OCI-LY1 (cell line): ENCODE measurements at regions not wholly inside any gene's neighbourhood (a gene's known extent, or its start where the extent isn't known, plus 50 kb on each side); places are given as distances from the start of the nearest gene placed in this dataset.

Experiments used
- H2AFZ ChIP-seq: fragments of 200-600 bp; sonication (generic), shearing (Covaris generic); 2 replicates; pipeline ENCODE4 v1.6.0; 2014; ENCODE audit warnings: antibody characterized with exemption, mild to moderate bottlenecking, low read length
- H3F3A ChIP-seq: fragments of 200-600 bp; sonication (generic), shearing (Covaris generic); 2 replicates; pipeline ENCODE4 v1.6.0; 2014; ENCODE audit warnings: mild to moderate bottlenecking, antibody characterized with exemption, low read length, moderate library complexity; ENCODE audit not compliant: insufficient read depth
- H3K27ac ChIP-seq: fragments of 200-600 bp; sonication (generic); 2 replicates; pipeline ENCODE4 v1.5.1; 2014; ENCODE audit warnings: low read length, mixed run types, mild to moderate bottlenecking, low read depth; ENCODE audit not compliant: poor library complexity, severe bottlenecking
- H3K27me3 ChIP-seq: fragments of 200-600 bp; sonication (generic); 2 replicates; pipeline ENCODE4 v1.6.0; 2014; ENCODE audit warnings: antibody characterized with exemption, mild to moderate bottlenecking, low read length, moderate library complexity; ENCODE audit not compliant: insufficient read depth
- H3K36me3 ChIP-seq: fragments of 200-600 bp; sonication (generic); 2 replicates; pipeline ENCODE4 v1.6.1; 2014; ENCODE audit warnings: mild to moderate bottlenecking, antibody characterized with exemption, low read length, moderate library complexity, mixed read lengths; ENCODE audit not compliant: insufficient read depth
- H3K4me1 ChIP-seq: fragments of 200-600 bp; sonication (generic); 2 replicates; pipeline ENCODE4 v1.5.1; 2014; ENCODE audit warnings: mild to moderate bottlenecking, low read length, moderate library complexity; ENCODE audit not compliant: insufficient read depth, severe bottlenecking
- H3K4me2 ChIP-seq: fragments of 200-600 bp; sonication (generic), shearing (Covaris generic); 2 replicates; pipeline ENCODE4 v1.6.1; 2014; ENCODE audit warnings: low read length
- H3K4me3 ChIP-seq: fragments of 200-600 bp; sonication (generic); 2 replicates; pipeline ENCODE4 v1.5.1; 2014; ENCODE audit warnings: low read length, low read depth, mild to moderate bottlenecking, mixed read lengths; ENCODE audit not compliant: poor library complexity, severe bottlenecking
- H3K79me2 ChIP-seq: fragments of 200-600 bp; shearing (Covaris generic); 2 replicates; pipeline ENCODE4 v1.6.1; 2016; ENCODE audit warnings: mixed run types, low read length, mixed read lengths; ENCODE audit not compliant: insufficient read depth
- H3K9ac ChIP-seq: fragments of 200-600 bp; sonication (generic), shearing (Covaris generic); 2 replicates; pipeline ENCODE4 v1.6.1; 2014; ENCODE audit warnings: mild to moderate bottlenecking, low read length, mixed read lengths
- H3K9me2 ChIP-seq: fragments of 200-600 bp; sonication (generic), shearing (Covaris generic); 2 replicates; pipeline ENCODE4 v1.6.1; 2014; ENCODE audit warnings: low read depth, mild to moderate bottlenecking, low read length, mixed read lengths
- H3K9me3 ChIP-seq: fragments of 200-600 bp; shearing (Covaris generic); 2 replicates; pipeline ENCODE4 v1.6.1; 2014; ENCODE audit warnings: low read length, mixed read lengths
- H4K20me1 ChIP-seq: fragments of 200-600 bp; sonication (generic), shearing (Covaris generic); 2 replicates; pipeline ENCODE4 v1.6.0; 2016; ENCODE audit warnings: mild to moderate bottlenecking, low read length; ENCODE audit not compliant: insufficient read depth
- EZH2 ChIP-seq: fragments of 200-600 bp; sonication (generic), shearing (Covaris generic); IDR thresholded peaks from 2 replicates; pipeline ENCODE4 v1.8.0; 2017; ENCODE audit warnings: borderline replicate concordance, mixed run types, mild to moderate bottlenecking, antibody characterized with exemption, low read length, moderate library complexity, mixed read lengths
- TF ChIP-seq, protein P1 (sequence below): fragments of 200-600 bp; sonication (generic), shearing (Covaris generic); IDR thresholded peaks from 2 replicates; pipeline ENCODE4 v1.5.1; 2017; ENCODE audit warnings: mild to moderate bottlenecking, antibody characterized with exemption, low read length, moderate library complexity, mixed read lengths

GRCh38 chr5:125576822-125577221, 830.4 kb upstream of the ZNF608 start:
- no peaks in the 10 kb centered on the region for H3F3A ChIP-seq
- no peaks in the 10 kb centered on the region for H4K20me1 ChIP-seq
- no peaks in the 10 kb centered on the region for H3K9me2 ChIP-seq
- no peaks in the 10 kb centered on the region for H3K79me2 ChIP-seq
- no peak overlapping the region for H3K4me3 ChIP-seq
- no peak overlapping the region for H3K27ac ChIP-seq
- H3K9me3 ChIP-seq = no peaks in the 10 kb centered on the region
- H3K4me2 ChIP-seq = no peak overlapping the region
- H2AFZ ChIP-seq = no peak overlapping the region
- no peak overlapping the region for H3K9ac ChIP-seq
- peaks cover 15% of the 10 kb centered on the region for H3K4me1 ChIP-seq
- no peaks in the 10 kb centered on the region for H3K27me3 ChIP-seq
- no peaks in the 10 kb centered on the region for H3K36me3 ChIP-seq
- TF ChIP-seq EZH2 = no peak
- TF ChIP-seq, protein P1, sequence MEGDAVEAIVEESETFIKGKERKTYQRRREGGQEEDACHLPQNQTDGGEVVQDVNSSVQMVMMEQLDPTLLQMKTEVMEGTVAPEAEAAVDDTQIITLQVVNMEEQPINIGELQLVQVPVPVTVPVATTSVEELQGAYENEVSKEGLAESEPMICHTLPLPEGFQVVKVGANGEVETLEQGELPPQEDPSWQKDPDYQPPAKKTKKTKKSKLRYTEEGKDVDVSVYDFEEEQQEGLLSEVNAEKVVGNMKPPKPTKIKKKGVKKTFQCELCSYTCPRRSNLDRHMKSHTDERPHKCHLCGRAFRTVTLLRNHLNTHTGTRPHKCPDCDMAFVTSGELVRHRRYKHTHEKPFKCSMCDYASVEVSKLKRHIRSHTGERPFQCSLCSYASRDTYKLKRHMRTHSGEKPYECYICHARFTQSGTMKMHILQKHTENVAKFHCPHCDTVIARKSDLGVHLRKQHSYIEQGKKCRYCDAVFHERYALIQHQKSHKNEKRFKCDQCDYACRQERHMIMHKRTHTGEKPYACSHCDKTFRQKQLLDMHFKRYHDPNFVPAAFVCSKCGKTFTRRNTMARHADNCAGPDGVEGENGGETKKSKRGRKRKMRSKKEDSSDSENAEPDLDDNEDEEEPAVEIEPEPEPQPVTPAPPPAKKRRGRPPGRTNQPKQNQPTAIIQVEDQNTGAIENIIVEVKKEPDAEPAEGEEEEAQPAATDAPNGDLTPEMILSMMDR = no peak

DNA sequence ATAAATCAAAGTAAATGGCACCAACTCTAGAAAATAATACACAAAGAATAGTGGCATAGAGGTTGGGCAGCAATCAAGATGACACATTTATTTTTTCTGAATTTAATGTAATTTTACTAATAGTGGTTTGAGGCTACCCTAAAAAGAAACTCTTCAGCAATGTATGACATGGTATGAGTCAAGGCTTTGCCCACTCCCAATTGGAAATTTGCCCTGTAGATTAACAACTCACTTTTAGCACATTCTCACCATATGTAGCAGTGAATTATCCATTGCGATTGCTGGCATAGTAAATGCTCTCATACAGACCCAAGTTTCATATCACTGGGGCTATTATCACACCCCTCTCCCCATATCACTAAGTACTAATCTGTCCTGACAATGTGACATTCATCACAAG, 832.1 kb upstream of the ZNF608 start:
- H3K4me2 ChIP-seq = no peak overlapping the region
- H3F3A ChIP-seq = no peaks in the 10 kb centered on the region
- H4K20me1 ChIP-seq = no peaks in the 10 kb centered on the region
- no peak for TF ChIP-seq EZH2
- TF ChIP-seq, protein P1 = no peak
- no peak overlapping the region for H3K4me3 ChIP-seq
- H2AFZ ChIP-seq = no peak overlapping the region
- H3K4me1 ChIP-seq = peaks cover 23% of the 10 kb centered on the region
- no peaks in the 10 kb centered on the region for H3K27me3 ChIP-seq
- H3K79me2 ChIP-seq = no peaks in the 10 kb centered on the region
- H3K9me3 ChIP-seq = no peaks in the 10 kb centered on the region
- no peaks in the 10 kb centered on the region for H3K36me3 ChIP-seq
- no peak overlapping the region for H3K9ac ChIP-seq
- H3K9me2 ChIP-seq = no peaks in the 10 kb centered on the region
- no peak overlapping the region for H3K27ac ChIP-seq

DNA sequence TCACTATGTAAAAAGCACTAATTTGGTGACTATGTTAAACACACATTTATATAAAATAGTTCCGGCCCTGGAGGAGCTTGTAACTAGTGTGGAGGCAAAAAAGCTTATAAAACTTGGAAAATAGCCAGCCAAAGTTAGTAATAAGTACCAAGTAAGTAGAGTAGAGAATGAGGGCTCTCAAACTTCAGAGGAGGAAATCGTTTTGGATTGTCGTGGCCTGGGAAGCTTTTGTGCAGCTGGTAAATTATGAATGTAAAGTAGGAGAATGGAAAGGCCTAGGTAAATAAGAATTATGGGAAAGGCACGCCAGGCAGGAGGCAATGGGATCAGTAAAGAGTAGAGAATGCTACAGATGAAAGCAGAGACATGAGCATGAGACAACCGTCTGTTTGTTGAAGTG, 832.7 kb upstream of the ZNF608 start:
- H3K9me2 ChIP-seq = no peaks in the 10 kb centered on the region
- no peak overlapping the region for H3K4me2 ChIP-seq
- no peaks in the 10 kb centered on the region for H3K9me3 ChIP-seq
- no peak overlapping the region for H2AFZ ChIP-seq
- peaks cover 23% of the 10 kb centered on the region for H3K4me1 ChIP-seq
- no peak overlapping the region for H3K27ac ChIP-seq
- no peak overlapping the region for H3K4me3 ChIP-seq
- H3K79me2 ChIP-seq = no peaks in the 10 kb centered on the region
- TF ChIP-seq EZH2 = no peak
- TF ChIP-seq, protein P1 = no peak
- no peaks in the 10 kb centered on the region for H3F3A ChIP-seq
- no peak overlapping the region for H3K9ac ChIP-seq
- H3K27me3 ChIP-seq = no peaks in the 10 kb centered on the region
- no peaks in the 10 kb centered on the region for H4K20me1 ChIP-seq
- H3K36me3 ChIP-seq = no peaks in the 10 kb centered on the region
